NCI-H146 treated with DMSO at 0.1 percent for 48 hours (cell line): ENCODE measurements at regions not wholly inside any gene's neighbourhood (a gene's known extent, or its start where the extent isn't known, plus 50 kb on each side); places are given as distances from the start of the nearest gene placed in this dataset.

ENCODE experiments used
- DNase-seq: peaks from one replicate; lab custom pipeline; 2025; ENCODE audit not compliant: unreplicated experiment; lab: John Stamatoyannopoulos, UW

DNA sequence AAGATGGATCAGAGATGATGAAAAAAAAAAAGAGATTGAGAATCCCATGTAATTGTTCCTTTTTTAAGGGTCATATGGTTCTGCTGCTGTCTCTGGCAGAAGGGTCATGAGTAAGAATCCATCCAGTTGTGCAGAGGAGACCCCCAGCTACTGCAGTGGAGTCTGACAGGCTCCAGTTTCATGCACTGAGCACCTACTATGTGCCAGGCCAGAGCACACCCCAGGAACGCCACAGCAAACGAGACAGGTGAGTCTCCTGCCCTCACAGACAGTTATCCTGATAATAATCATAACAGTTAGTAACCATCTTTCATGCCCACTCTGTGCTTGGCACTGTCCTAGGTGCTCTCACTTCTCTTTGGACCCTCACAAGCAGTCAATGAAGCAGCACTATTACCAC, 420.0 kb downstream of the MATN1 start:
- no peak for DNase-seq

DNA sequence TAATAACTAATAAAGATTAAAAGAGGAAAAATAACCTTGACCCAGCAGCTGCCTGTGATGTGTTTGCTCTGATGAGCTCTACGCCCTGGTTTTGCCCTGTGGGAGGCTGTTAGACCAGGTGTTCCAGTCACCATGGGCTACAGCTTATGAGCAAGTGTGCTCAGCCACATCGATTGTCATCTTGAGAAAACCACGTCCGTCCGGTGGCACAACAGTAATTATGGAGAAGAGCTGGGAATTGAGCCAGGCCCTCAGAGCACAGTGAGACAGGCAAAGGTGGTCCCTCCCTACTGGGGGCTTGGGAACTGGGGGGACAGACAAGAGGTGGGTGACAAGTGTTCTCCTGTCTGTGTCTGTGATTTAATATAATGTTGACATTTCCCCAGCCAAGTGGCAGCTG, 420.5 kb downstream of the MATN1 start:
- DNase-seq = no peak

DNA sequence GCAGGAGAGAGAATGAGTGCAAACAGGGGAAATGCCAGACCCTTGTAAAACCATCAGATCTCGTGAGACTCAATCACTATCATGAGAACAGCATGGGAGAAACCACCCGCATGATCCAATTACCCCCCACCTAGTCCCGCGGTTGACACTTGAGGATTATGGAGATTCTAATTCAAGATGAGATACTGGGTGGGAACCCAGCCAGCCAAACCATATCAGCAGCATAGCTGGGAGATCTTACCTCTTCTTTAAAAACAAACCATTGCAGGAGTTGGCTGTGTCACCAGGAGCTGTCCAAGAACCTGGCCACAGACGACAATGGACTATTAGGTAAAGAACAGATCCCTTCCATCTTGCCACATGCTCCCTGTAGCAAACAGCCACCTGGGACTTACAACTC, 422.7 kb downstream of the MATN1 start:
- DNase-seq = no peak

DNA sequence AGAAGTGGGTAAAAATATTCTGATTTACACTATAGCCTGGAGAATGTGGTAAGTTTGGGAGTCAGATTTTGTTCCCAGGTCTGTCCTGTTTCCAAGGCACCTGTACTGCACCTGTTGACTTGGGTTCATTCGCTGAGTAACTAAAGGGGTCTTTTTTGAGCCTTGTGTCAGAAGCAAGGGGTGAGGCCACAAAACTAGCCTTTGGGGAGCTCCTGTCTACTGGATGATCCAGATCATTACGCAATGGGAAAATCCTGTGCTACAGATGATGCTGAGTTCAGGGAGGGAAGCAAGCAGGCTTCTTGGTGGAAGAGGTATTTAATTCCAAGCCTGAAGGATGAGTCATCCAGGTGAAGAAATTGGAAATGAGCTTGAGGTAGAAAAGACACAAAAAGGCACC, 424.0 kb downstream of the MATN1 start:
- DNase-seq = no peak

DNA sequence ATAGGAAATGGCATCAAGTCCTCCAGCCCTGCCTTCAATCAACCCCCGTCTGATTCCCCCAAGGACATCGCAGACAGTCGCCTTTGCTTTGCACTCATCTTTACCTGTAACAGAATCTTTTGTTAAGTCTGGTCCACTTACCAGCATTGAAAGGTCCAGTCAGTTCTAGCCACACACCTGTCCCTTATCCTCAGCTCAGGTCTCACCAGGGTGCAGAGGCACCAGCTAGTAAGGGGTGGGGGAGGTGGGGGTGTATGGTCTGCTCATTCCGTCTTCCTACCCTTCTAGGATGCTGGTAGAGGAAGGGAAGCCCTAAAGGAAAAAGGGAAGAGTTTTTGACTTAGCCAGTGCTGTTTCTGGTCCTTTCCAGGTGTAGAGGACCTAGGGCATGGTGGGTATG, 427.7 kb downstream of the MATN1 start:
- no peak for DNase-seq

DNA sequence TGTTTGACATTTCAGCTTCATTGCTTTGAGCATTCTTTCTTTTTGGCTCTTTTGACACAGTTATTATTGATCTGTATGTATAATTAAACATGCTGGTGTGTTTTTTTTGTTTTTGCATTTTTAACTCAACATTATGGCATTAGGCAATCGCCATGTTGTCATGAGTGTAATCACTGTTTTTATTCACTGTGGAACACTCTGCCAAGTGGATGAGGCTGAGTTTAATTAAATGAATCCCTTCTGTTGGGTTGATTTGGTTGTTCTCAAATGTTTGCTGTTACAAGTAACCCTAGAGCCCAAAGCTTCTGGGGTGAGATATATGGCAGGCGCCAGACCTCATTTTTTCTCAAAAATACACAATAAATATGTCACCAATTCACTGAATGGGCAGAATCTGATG, 428.1 kb downstream of the MATN1 start:
- no peak for DNase-seq

DNA sequence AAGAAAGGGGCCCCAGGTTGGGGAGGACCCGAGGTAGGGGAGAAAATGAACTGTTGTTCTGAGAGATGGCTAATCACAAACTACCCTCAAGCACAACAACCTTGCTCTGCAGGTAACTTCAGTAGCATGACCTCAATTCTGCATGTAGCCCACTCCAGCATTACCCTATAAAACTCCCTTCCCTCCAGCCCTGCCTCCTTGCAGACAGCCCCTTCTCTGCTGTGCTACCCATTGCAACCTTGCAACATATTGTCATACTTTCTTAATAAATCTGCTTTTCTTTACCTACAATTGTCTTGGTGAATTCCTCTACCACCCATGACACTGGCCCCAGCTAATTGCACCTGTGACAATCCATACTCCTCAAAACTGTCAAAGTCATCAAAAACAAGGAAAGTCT, 428.9 kb downstream of the MATN1 start:
- DNase-seq = no peak

DNA sequence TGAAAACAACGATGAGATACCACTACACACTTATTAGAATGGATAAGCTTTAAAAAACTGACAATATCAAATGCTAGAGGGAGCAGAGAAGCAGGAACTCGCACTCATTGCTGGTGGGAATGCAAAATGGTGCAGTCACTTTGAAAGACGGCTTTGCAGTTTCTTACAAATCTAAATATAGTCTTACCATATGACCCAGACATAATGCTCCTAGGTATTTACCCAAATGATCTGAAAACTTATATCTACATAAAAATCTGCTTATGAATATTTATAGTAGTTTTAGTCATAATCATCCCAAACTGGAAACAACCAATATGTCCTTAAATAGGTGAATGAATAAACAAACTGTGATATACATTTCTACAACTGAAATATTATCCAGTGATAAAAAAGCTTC, 430.9 kb downstream of the MATN1 start:
- DNase-seq = no peak

DNA sequence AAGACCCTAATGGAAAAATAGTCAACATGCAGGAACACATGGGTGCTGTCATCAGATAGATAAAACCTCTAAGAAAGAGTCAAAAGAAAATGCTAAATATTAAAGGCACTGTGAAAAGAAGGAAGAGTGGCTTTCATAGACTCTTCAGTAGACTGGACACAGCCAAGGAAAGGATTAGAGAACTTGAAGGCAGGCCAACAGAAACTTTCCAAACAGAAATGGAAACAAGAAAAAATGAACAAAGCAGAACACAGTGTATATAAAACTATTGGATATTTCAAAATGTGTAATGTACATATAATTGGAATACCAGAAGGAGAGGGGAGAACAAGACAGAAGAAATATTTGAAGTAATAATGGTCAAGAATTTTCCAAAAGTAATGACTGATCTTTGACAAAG, 431.9 kb downstream of the MATN1 start:
- no peak for DNase-seq

DNA sequence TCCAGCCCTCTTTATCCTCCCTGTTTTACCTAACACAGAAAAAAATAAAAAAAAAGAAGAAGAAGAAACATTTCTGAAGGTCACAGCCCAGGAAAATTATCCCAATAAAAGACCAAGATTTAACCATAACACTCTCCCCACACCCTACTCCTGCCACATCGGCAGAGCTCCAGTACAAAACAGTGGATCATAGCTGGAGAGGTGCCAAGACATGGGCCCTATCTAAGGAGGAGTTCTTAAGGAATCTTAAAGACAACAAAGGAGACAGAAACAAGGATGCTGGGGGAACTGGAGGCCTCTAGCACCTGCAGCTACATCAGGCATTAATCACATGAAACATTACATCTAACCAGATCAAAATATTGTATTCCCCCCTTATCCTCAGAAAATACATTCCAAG, 432.8 kb downstream of the MATN1 start:
- no peak for DNase-seq

DNA sequence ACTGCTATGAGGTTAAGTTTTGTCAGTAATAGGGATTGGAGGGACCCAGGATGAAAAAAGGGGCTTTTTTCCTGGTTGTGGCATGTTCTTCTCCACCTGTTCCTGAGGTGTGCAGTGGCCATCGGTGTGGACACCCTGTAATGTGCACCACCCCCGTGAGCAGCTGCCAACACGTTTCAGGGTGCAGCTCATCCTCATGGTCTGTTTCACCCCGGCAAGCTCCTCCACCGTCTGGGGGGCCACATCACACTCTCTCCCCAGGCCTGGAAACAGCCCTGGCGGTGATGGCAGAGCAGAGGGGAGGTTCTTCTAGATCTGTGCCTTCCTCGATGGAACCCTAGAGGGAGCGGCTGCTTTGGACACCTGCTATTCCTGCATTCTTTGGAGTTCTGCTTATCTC, 435.4 kb downstream of the MATN1 start:
- DNase-seq = no peak

DNA sequence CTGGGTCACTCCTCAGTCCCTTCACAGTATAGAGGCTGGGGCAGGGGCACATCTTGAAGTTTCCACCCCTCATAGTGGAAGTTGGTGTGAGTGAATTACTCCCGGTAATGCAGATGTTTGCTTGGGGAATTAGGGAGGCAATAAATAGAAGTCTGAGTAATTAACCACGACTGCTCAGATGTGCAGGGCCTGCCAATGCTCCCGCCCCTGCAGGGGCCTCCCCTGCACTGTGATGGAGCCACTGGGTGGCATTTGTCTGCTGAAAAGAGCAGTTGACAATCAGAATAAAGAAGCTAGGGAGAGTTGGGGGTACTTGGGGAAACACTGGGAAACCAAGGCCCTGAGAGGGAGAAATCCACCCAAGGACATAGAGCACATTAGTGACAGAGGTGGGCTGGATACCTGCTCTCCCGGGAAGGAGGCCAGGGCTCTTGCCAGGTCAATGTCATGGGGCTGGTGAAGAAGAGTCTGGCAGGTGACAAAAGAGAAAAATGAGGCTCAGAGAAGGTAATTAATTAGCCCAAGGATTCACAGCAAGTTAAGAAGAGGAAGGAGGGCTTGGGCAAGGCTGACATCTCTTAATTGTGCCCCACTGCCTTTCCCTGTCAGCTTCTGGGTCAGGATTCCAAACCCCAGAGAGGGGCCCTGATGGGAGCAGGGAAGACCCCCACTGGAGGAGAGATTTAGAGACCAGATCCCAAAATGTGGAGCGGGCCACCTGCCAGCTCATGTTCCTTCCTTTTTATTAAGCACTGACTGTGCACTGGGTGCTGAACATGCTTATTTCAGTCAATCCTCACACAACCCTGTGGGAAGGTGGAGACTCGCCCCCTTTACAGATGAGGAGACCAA, 436.2 kb downstream of the MATN1 start:
- no peak for DNase-seq

DNA sequence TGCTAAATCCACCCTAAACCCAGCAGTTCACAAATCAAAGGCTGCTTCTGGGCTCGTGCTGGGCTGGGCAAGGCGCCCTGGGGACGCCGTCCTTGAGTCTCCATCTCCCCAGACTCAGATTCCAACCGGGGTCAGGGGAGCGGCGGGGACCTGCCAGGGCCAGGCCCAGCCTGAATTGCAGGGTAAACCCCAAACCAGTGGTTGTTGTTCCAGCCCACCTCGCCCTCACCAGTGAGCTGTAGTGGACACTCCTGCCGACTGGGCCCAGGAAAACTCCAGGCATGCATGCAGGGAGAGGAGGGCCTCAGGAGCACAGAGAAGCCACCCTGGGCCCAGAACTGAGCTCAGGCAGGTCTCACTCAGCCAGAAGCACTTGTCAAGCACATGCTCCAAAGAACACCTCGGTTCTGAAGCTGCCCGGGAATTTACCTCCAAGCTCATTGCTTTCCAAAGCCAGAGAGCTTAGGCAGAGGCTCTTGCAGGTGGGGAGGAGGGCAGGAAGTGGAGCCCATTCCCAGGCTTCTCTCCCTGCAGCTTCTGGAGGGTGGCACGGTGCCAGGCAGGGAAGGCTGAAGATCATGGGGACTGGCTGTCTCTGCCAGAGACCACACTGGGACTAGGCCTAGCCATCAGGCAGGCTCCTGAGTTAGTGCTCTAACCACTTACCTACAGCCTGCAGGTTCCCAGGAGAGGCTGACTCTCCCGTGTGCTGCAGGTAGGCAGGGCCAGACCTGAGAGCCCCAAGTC, 437.0 kb downstream of the MATN1 start:
- DNase-seq = no peak

DNA sequence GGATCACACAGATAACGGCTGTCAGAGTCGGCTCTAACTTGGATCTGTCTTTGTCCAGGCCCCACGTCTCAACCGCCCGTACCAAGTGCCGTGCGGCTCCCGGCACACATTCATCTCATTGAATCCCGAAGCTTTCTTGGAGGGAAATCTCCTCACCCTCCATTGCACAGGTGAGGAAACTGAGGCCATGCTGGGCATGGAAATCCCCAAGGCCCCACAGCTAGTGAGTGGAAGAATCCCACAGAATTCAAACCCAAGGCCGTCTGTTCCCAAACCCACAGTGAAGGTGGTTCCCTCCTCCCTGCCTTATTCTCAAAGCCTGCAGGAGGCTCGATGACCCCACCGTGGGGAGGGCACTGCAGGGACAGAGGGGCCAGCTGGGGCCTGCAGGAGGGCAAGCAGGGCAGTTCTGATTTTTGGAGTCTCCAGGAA, 437.9 kb downstream of the MATN1 start:
- no peak for DNase-seq

DNA sequence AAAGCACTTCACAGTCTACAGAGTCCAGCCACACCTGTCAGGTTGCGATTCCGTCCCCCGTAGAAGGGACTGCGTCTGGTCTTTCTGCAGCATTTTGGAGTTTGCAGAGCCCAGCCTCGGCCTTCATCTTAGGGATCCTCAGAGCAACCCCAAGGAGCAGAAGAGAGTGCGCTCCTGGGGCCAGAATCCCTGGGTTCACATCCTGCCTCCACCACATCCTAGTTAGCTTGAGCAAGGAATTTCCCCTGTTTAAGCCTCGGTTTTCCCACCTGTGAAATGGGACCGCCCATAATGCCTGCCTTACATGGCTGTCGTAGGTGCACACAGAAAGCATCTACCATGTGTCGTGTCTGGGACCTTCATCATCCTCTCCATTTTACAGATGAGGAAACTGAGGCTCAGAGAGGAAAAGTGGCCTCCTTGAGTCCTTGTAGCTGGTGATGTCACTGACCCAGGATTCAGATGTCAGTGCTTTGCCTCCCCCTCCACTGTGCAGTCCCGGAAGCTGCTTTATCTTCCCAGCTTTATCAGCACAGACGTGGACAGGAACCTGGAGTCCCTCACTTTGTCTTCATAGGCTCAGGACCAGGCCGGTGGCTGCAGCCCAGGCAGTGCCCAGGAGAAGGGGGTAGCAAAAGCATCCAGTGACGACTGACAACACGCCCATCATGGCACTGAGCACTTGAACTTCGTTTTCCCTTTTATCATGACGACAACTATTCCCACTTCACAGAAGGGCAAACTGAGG, 438.5 kb downstream of the MATN1 start:
- DNase-seq = no peak

DNA sequence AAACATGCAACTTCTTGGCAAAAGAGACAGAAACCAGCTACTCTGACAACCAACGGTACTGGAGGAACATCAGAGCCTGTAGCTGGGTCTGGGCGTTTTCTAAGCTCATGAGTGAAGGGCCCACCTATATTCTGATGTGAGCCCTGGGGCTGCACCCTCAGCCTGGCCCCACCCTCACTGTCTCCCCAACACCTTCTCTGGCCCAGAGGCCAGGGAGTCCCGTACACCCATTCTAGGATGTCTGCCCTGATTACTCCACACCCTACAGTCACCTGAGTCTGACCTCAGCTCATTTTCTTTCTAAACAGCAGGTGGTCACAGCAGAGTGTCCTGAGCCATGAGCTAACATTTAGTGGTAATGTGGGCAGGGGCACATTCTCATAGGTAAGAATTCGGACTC, 439.2 kb downstream of the MATN1 start:
- no peak for DNase-seq

DNA sequence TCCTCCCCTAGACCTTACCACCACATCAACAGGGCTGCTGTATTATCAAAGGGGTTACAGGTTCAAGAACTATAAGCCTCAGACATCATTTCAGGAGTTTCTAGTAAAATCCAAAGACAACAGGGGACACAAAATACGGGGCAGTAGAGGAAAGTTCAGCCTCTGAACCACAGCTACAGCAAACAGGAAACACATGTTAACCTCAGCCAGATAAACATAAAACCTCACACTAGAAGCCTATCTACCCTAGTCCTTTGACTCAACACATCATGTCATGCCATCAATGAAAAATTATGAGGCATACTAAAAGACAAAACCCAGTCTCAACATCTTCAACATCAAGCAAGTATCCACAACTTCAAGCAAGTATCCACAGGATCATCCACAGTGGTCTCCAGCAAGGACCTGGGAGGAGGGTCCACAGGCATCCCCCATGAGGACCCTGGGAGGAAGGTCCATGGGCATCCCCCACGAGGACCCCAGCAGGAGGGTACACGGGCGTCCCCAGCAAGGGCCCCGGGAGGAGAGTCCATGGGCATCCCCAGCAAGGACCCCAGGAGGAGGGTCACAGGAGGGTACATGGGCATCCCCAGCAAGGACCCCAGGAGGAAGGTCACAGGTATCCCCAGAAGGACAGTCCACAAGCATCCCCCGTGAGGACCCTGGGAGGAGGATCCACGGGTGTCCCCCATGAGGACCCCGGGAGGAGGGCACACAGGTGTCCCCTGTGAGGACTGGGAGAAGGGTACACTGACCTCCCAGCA, 440.0 kb downstream of the MATN1 start:
- no peak for DNase-seq

DNA sequence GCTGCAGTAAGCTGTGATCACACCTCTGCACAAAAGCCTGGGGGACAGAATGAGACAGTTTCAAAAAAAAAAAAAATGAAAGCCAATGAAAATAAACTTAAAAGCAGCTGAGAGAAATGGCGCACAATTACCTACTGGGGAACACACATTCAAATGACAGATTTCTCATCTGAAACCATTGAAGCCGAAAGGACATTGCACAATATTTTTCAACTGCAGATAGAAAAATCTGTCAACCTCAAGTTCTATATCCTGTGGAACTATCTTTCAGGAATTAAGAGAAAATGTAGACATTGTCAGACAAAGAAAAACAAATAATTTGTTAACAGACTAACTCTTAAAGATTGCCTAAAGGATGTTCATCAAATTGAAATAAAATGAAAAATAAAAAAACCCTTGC, 442.8 kb downstream of the MATN1 start:
- DNase-seq = no peak

DNA sequence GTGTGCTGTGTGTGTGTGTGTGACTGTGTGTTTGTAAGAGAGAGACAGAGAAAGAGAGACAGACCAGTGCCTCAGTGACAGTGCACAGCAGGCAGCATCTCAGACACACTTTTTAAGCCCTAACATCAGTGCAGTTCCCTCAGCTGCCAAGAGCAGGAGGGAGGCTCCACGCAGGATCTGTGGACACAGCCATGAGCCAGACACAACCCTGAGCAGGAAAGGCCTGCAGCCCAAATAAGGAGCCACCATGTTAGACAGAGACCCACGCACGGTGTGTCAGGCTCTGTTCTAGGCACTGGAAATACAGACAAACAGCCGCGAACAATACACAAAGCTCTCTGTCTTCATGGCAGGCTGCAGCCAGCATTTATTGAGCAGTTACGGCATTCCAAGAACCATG, 445.5 kb downstream of the MATN1 start:
- no peak for DNase-seq

DNA sequence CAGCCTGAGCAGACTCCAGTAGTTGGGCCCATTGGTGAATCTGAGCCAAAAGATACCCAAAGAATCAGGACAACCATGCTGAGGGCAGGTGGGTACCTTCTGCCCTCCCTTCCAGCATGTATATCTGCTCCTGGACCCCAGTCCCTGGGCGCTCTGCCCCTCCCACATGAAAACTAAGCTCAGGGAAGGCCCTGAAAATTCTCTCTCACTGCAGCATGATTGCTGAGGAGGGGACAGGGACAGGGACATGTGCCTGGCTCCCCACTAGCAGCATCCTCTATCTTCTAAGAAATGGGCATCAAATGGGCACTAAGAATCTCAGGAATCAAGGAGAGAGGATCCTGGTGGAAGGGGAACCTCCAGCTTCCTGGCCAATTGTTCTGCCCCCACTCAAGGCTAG, 446.0 kb downstream of the MATN1 start:
- no peak for DNase-seq
